Stomach (tissue), 4 donors: ENCODE measurements at regions not wholly inside any gene's neighbourhood (a gene's known extent, or its start where the extent isn't known, plus 50 kb on each side); places are given as distances from the start of the nearest gene placed in this dataset.

Experiments
- CTCF ChIP-seq, 7 experiments: fragments of 450-650 bp in 4 of 7; fragments of 200-600 bp in 3 of 7; sonication (generic) in 3 of 7; IDR thresholded peaks; one replicate each; pipeline ENCODE4 v1.5.1; 2016 to 2019; ENCODE audit warnings: antibody characterized with exemption in 7 of 7, control low read depth in 2 of 7, mild to moderate bottlenecking in 1 of 7
- POLR2A ChIP-seq, 4 donors: fragments of 450-650 bp; IDR thresholded peaks; one replicate each; pipeline ENCODE4 v1.6.1; 2016; ENCODE audit warnings: antibody characterized with exemption in 4 of 4, control low read depth in 2 of 4, mild to moderate bottlenecking in 1 of 4, moderate library complexity in 1 of 4
- POLR2AphosphoS5 ChIP-seq, 3 donors: sonication (generic); formaldehyde crosslinking; IDR thresholded peaks; one replicate each; pipeline ENCODE4 v1.6.1; 2016; ENCODE audit warnings: antibody characterized with exemption in 3 of 3

GRCh38 chr1:30525631-30525970 is 197.8 kb downstream of the MATN1 start:
- TF ChIP-seq CTCF (IDR thresholded peaks at IDR 0.05) = no peak
- TF ChIP-seq POLR2A (IDR thresholded peaks at IDR 0.05) = no peak
- no peak for TF ChIP-seq POLR2AphosphoS5 (IDR thresholded peaks at IDR 0.05)
